ENCODE measurements at regions not wholly inside any gene's neighbourhood (a gene's known extent, or its start where the extent isn't known, plus 50 kb on each side); places are given as distances from the start of the nearest gene placed in this dataset.

DNA sequence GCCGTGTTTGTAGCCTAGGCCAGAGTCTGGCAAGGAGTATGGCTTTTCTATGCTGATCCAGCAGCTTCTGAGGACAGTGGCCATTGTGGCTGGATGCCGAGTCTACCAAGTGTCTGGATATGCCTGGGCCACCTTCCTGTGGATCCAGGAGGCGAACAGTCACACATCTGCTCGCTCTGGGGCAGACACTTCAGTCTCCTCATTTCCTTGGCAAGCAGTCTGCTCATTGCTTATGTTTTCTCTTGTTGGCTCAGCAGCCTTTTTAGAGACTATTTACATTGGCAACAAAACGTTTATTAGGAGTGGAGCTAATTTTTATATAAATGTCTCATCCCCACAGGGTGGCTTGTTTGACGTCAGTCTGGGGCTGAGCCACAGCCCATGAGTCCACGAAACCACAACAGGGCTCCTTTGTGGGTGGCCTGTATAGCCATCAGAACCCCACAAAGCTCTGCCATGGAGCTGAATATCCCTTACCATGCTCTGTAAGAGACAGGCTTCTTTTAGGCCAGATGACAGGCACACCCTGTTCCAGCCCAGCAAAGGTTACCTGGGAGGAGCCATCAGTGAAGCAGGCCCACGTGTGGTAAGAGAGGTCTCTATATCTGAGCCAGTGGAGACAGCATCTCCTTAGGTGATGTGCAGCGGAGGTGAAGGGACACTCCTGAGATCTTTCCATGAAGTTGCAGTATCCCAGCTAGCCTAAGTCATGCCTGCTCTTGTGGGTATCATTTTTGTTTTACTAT is 221.7 kb downstream of the DIRAS2 start:
- TF ChIP-seq, protein P1, sequence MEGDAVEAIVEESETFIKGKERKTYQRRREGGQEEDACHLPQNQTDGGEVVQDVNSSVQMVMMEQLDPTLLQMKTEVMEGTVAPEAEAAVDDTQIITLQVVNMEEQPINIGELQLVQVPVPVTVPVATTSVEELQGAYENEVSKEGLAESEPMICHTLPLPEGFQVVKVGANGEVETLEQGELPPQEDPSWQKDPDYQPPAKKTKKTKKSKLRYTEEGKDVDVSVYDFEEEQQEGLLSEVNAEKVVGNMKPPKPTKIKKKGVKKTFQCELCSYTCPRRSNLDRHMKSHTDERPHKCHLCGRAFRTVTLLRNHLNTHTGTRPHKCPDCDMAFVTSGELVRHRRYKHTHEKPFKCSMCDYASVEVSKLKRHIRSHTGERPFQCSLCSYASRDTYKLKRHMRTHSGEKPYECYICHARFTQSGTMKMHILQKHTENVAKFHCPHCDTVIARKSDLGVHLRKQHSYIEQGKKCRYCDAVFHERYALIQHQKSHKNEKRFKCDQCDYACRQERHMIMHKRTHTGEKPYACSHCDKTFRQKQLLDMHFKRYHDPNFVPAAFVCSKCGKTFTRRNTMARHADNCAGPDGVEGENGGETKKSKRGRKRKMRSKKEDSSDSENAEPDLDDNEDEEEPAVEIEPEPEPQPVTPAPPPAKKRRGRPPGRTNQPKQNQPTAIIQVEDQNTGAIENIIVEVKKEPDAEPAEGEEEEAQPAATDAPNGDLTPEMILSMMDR (IDR thresholded peaks at IDR 0.05; ENCODE audit: low read length), result no peak
- TF ChIP-seq EZH2 (optimal IDR thresholded peaks at IDR 0.05; ENCODE audit: low read depth, low read length), result no peak
- TF ChIP-seq EZH2phosphoT487 (IDR thresholded peaks at IDR 0.05; ENCODE audit: low read length), result no peak
